WTC11 (cell line): ENCODE measurements at regions not wholly inside any gene's neighbourhood (a gene's known extent, or its start where the extent isn't known, plus 50 kb on each side); places are given as distances from the start of the nearest gene placed in this dataset.

Experiments
- ATAC-seq: fragments of 200-7000 bp; cut with Tn5 transposase; 2 replicates; pipeline ENCODE4 v1.10.0; 2021; ENCODE audit warnings: mild to moderate bottlenecking, moderate library complexity
- CTCF ChIA-PET: fragments of 300-600 bp; sonication (Branson Sonifier 250); formaldehyde crosslinking; loops from one replicate; lab custom pipeline; 2021; ENCODE audit warnings: antibody characterized with exemption; lab: Charles Lee
- POLR2A ChIA-PET: fragments of 350-600 bp; sonication (Branson Sonifier 250); formaldehyde crosslinking; loops from one replicate; lab custom pipeline; 2021; ENCODE audit warnings: antibody characterized with exemption; lab: Charles Lee
- DNase-seq: peaks from one replicate; pipeline ENCODE4 v3.0.0; 2021; ENCODE audit warnings: low spot score
- H3K27ac Mint-ChIP-seq: 2 replicates; pipeline ENCODE4 v1.8.0; 2021; ENCODE audit warnings: mixed read lengths
- H3K27me3 Mint-ChIP-seq: 2 replicates; pipeline ENCODE4 v1.8.0; 2021; ENCODE audit warnings: low read depth, mild to moderate bottlenecking, moderate library complexity, mixed read lengths
- H3K36me3 Mint-ChIP-seq: 2 replicates; pipeline ENCODE4 v1.8.0; 2021; ENCODE audit warnings: mixed read lengths
- H3K4me1 Mint-ChIP-seq: 2 replicates; pipeline ENCODE4 v1.8.0; 2022; ENCODE audit warnings: mixed read lengths
- H3K4me3 Mint-ChIP-seq: 2 replicates; pipeline ENCODE4 v1.8.0; 2021; ENCODE audit warnings: mild to moderate bottlenecking, moderate library complexity, mixed read lengths
- H3K9me3 Mint-ChIP-seq: 2 replicates; pipeline ENCODE4 v1.8.0; 2021; ENCODE audit warnings: mixed read lengths
- ATF6 ChIP-seq: sonication (generic); formaldehyde crosslinking; IDR thresholded peaks from 2 replicates; pipeline ENCODE4 v1.8.1; 2023; ENCODE audit warnings: mild to moderate bottlenecking, missing genetic modification reagents
- CREB1 ChIP-seq: sonication (generic); formaldehyde crosslinking; IDR thresholded peaks from 2 replicates; pipeline ENCODE4 v1.8.0; 2023; ENCODE audit warnings: mild to moderate bottlenecking, missing genetic modification reagents
- FOXJ3 ChIP-seq: sonication (generic); formaldehyde crosslinking; IDR thresholded peaks from 2 replicates; pipeline ENCODE4 v1.9.0; 2021; ENCODE audit warnings: missing genetic modification reagents, mild to moderate bottlenecking, borderline replicate concordance
- MYBL2 ChIP-seq: sonication (generic); formaldehyde crosslinking; IDR thresholded peaks from 2 replicates; pipeline ENCODE4 v1.8.1; 2023; ENCODE audit warnings: mild to moderate bottlenecking, moderate library complexity, missing genetic modification reagents
- PRDM15 ChIP-seq: sonication (generic); formaldehyde crosslinking; IDR thresholded peaks from 2 replicates; pipeline ENCODE4 v1.8.0; 2022; ENCODE audit warnings: missing genetic modification reagents
- RORB ChIP-seq: fragments of 250-450 bp; sonication (Bioruptor Pico); IDR thresholded peaks from 2 replicates; pipeline ENCODE4 v1.9.0; 2021; ENCODE audit warnings: mild to moderate bottlenecking
- ZNF263 ChIP-seq: sonication (generic); formaldehyde crosslinking; IDR thresholded peaks from 2 replicates; pipeline ENCODE4 v1.8.1; 2022; ENCODE audit warnings: low read depth, mild to moderate bottlenecking, moderate library complexity, missing genetic modification reagents
- ZNF317 ChIP-seq: sonication (generic); formaldehyde crosslinking; IDR thresholded peaks from 2 replicates; pipeline ENCODE4 v1.8.1; 2023; ENCODE audit warnings: low read depth, mild to moderate bottlenecking, moderate library complexity, missing genetic modification reagents, borderline replicate concordance
- ZNF396 ChIP-seq: fragments of 250-450 bp; sonication (Bioruptor Pico); IDR thresholded peaks from 2 replicates; pipeline ENCODE4 v1.8.0; 2021; ENCODE audit warnings: mild to moderate bottlenecking, moderate library complexity, borderline replicate concordance
- ZNF416 ChIP-seq: fragments of 250-450 bp; sonication (Bioruptor Pico); IDR thresholded peaks from 2 replicates; pipeline ENCODE4 v1.9.0; 2021; ENCODE audit warnings: mild to moderate bottlenecking, inconsistent platforms
- ZNF425 ChIP-seq: fragments of 250-450 bp; sonication (Bioruptor Pico); conservative IDR thresholded peaks from 2 replicates; pipeline ENCODE4 v1.9.0; 2021; ENCODE audit warnings: mild to moderate bottlenecking
- ZNF532 ChIP-seq: fragments of 250-450 bp; sonication (Bioruptor Pico); IDR thresholded peaks from 2 replicates; pipeline ENCODE4 v1.9.0; 2021; ENCODE audit warnings: mild to moderate bottlenecking, borderline replicate concordance

GRCh38 chr13:106028911-106029310, 506.6 kb downstream of the EFNB2 start (continued):
- TF ChIP-seq ZNF532, result no peak
- no peak for TF ChIP-seq ATF6 (CRISPR knock-in tag)
- TF ChIP-seq FOXJ3 (CRISPR knock-in tag), result no peak

- Mint-ChIP-seq H3K9me3 (peaks cover 12% of the 10 kb centered on the region), H3K36me3 (peaks cover 4% of the 10 kb centered on the region; the same call in 1 of the 2 replicates)
- POLR2A ChIA-PET, result no interaction called here
These were observed 523.9 kb downstream of the EFNB2 start for GRCh38 chr13:106011600-106011999.

More at GRCh38 chr13:106011600-106011999, 523.9 kb downstream of the EFNB2 start:
- ATAC-seq (no peak), DNase-seq (no peak)
- CTCF ChIA-PET, result interaction anchor here (1.4 kb wide), 1 partner anchor 29 kb away, joined by 4 read pairs; no protein-coding TSS in a partner anchor
- Mint-ChIP-seq H3K4me1 (no peaks in the 10 kb centered on the region), H3K4me3 (no peak overlapping the region), H3K27ac (no peak overlapping the region)
- no peak for TF ChIP-seq ZNF416
- TF ChIP-seq ZNF317, result no peak
- TF ChIP-seq CREB1 (CRISPR knock-in tag), result no peak
- TF ChIP-seq RORB (CRISPR knock-in tag), result no peak
- TF ChIP-seq MYBL2 (CRISPR knock-in tag), result no peak
- no peak for TF ChIP-seq ZNF425 (CRISPR knock-in tag)
- no peak for TF ChIP-seq PRDM15 (CRISPR knock-in tag)
- no peak for TF ChIP-seq ZNF263 (CRISPR knock-in tag)
- TF ChIP-seq ZNF396 (CRISPR knock-in tag), result no peak
- TF ChIP-seq FOXJ3 (CRISPR knock-in tag), result no peak
- TF ChIP-seq, all 79 proteins: peak for 0
- no peaks in the 10 kb centered on the region for H3K27me3 Mint-ChIP-seq
